ENCODE measurements at regions not wholly inside any gene's neighbourhood (a gene's known extent, or its start where the extent isn't known, plus 50 kb on each side); places are given as distances from the start of the nearest gene placed in this dataset.
A peak's percentile ranks its signal among the peaks of the same experiment; 100 is the strongest.

DNA sequence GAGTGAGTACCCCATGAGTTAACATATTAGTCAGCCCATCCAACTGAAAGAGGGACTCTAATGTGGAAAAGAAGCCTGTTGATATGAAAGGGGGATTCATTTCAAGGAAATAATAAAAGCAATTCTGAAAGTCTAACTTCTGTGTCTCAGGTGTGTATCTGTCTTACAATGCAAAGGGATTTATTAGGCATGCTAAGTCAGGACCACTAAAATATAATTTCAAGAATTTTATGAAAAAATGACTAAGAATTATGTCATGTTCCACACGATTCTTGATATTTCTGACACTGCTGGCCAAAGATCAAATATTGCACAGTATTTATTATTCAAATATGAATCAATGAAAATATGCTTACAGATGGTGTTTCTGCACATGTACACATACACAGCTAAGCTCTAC, 130.8 kb downstream of the KLF12 start:
- Histone ChIP-seq H2BK15ac (ENCODE audit: low read depth, poor library complexity, severe bottlenecking) (no peak overlapping the region), H3K27ac (ENCODE audit: low read length, poor library complexity, severe bottlenecking) (no peak overlapping the region), H3K4me3 (ENCODE audit: insufficient read depth in 1 of 2, low read depth in 1 of 2, low read length in 2 of 2) (no peak overlapping the region), H3K27me3 (ENCODE audit: control insufficient read depth in 1 of 2, insufficient read depth in 1 of 2, low read length in 2 of 2) (no peaks in the 10 kb centered on the region), H4K8ac (ENCODE audit: low read length) (no peak overlapping the region), H3K4me1 (ENCODE audit: control insufficient read depth, insufficient read depth, low read depth, low read length) (no peaks in the 10 kb centered on the region), H3K79me1 (replicated peaks; ENCODE audit: low read length, poor library complexity, severe bottlenecking) (peaks cover 17% of the 10 kb centered on the region), H2AFZ (ENCODE audit: low read depth, low read length) (no peak overlapping the region), H2BK12ac (ENCODE audit: low read length in 2 of 2) (no peak overlapping the region), H2AK5ac (ENCODE audit: low read length, severe bottlenecking) (no peak overlapping the region), H2BK5ac (ENCODE audit: low read depth, low read length, poor library complexity, severe bottlenecking) (no peak overlapping the region), H3K9ac (ENCODE audit: low read length) (no peak overlapping the region), H3K18ac (ENCODE audit: low read depth in 1 of 2, low read length in 2 of 2) (no peak overlapping the region), H3K14ac (ENCODE audit: low read length in 2 of 2) (no peak overlapping the region), H4K91ac (ENCODE audit: low read length) (no peak overlapping the region), H3K4ac (ENCODE audit: low read depth in 1 of 2, low read length in 2 of 2) (no peak overlapping the region), H3K9me3 (ENCODE audit: control insufficient read depth, low read length) (no peaks in the 10 kb centered on the region), H3K36me3 (ENCODE audit: control insufficient read depth in 1 of 2, insufficient read depth in 2 of 2, low read depth in 1 of 2, low read length in 2 of 2) (no peaks in the 10 kb centered on the region), H3K4me2 (ENCODE audit: low read length, poor library complexity, severe bottlenecking) (no peak overlapping the region), H3K23ac (ENCODE audit: low read length in 2 of 2) (no peak overlapping the region), H2BK120ac (ENCODE audit: low read depth, low read length) (no peak overlapping the region)
- DNase-seq, result no peak
- no CpG with 5 or more reads among the region's 1 CpG for WGBS

DNA sequence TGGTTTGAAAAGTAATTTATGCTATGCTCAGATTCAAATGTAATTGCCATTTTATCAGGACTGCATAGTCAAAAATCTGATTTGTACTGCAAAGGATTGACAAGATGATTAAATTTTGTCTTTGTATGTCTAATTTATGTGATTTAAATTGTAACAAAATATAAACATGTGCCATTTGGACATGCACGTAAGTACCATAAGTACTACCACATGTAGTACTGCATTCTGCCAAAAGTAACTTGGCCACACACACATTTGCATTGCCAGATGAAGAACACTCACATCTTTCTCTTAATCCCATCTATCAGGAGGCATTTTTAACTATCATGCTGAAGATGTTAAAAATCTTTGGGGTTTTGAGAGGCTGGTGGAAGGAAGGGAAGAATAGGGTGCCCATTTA, 133.3 kb downstream of the KLF12 start:
- H3K9ac ChIP-seq (ENCODE audit: low read length), result no peak overlapping the region
- no peak overlapping the region for H3K18ac ChIP-seq (ENCODE audit: low read depth in 1 of 2, low read length in 2 of 2)
- H3K14ac ChIP-seq (ENCODE audit: low read length in 2 of 2), result no peak overlapping the region
- no peak overlapping the region for H4K8ac ChIP-seq (ENCODE audit: low read length)
- H2BK5ac ChIP-seq (ENCODE audit: low read depth, low read length, poor library complexity, severe bottlenecking), result no peak overlapping the region
- H3K4me2 ChIP-seq (ENCODE audit: low read length, poor library complexity, severe bottlenecking), result no peak overlapping the region
- no peak overlapping the region for H3K23ac ChIP-seq (ENCODE audit: low read length in 2 of 2)
- H3K4me3 ChIP-seq (ENCODE audit: insufficient read depth in 1 of 2, low read depth in 1 of 2, low read length in 2 of 2), result no peak overlapping the region
- H3K9me3 ChIP-seq (ENCODE audit: control insufficient read depth, low read length), result no peaks in the 10 kb centered on the region
- H2BK15ac ChIP-seq (ENCODE audit: low read depth, poor library complexity, severe bottlenecking), result no peak overlapping the region
- H3K79me1 ChIP-seq (replicated peaks; ENCODE audit: low read length, poor library complexity, severe bottlenecking), result peaks cover 16% of the 10 kb centered on the region
- no peak overlapping the region for H2AFZ ChIP-seq (ENCODE audit: low read depth, low read length)
- no peaks in the 10 kb centered on the region for H3K4me1 ChIP-seq (ENCODE audit: control insufficient read depth, insufficient read depth, low read depth, low read length)
- H4K91ac ChIP-seq (ENCODE audit: low read length), result no peak overlapping the region
- H2BK12ac ChIP-seq (ENCODE audit: low read length in 2 of 2), result no peak overlapping the region
- DNase-seq, result no peak
- H3K27me3 ChIP-seq (ENCODE audit: control insufficient read depth in 1 of 2, insufficient read depth in 1 of 2, low read length in 2 of 2), result no peaks in the 10 kb centered on the region
- no peak overlapping the region for H2AK5ac ChIP-seq (ENCODE audit: low read length, severe bottlenecking)
- 100% methylated on average over 1 of the region's 1 CpG for WGBS
- H3K4ac ChIP-seq (ENCODE audit: low read depth in 1 of 2, low read length in 2 of 2), result no peak overlapping the region
- H3K27ac ChIP-seq (ENCODE audit: low read length, poor library complexity, severe bottlenecking), result no peak overlapping the region
- no peak overlapping the region for H2BK120ac ChIP-seq (ENCODE audit: low read depth, low read length)
- no peaks in the 10 kb centered on the region for H3K36me3 ChIP-seq (ENCODE audit: control insufficient read depth in 1 of 2, insufficient read depth in 2 of 2, low read depth in 1 of 2, low read length in 2 of 2)

DNA sequence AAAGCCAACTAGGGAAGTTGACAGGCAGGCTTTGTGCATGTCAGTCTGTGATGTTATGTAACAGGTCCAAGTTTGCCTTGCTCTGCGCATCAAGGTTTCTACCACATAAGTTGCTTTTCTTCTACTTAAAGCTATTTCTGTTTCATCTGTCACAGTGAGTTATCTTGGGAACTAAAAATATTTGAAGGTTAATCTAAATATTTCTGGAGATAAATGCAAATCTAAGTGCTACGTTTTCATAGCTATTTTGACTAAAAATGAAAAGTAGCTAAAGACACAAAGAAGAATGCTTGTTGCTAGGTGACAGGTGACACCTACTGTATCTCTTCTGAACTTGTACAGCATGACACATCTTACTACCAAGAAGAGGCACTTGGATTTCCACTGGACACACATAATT, 135.6 kb downstream of the KLF12 start:
- Histone ChIP-seq H3K4ac (ENCODE audit: low read depth in 1 of 2, low read length in 2 of 2) (no peak overlapping the region), H3K4me2 (ENCODE audit: low read length, poor library complexity, severe bottlenecking) (no peak overlapping the region), H3K14ac (ENCODE audit: low read length in 2 of 2) (no peak overlapping the region), H3K9me3 (ENCODE audit: control insufficient read depth, low read length) (no peaks in the 10 kb centered on the region), H2AFZ (ENCODE audit: low read depth, low read length) (no peak overlapping the region), H2BK120ac (ENCODE audit: low read depth, low read length) (no peak overlapping the region), H4K8ac (ENCODE audit: low read length) (no peak overlapping the region), H3K79me1 (replicated peaks; ENCODE audit: low read length, poor library complexity, severe bottlenecking) (peaks cover 22% of the 10 kb centered on the region), H3K18ac (ENCODE audit: low read depth in 1 of 2, low read length in 2 of 2) (no peak overlapping the region), H3K4me1 (ENCODE audit: control insufficient read depth, insufficient read depth, low read depth, low read length) (no peaks in the 10 kb centered on the region), H3K4me3 (ENCODE audit: insufficient read depth in 1 of 2, low read depth in 1 of 2, low read length in 2 of 2) (no peak overlapping the region), H3K27ac (ENCODE audit: low read length, poor library complexity, severe bottlenecking) (no peak overlapping the region), H3K23ac (ENCODE audit: low read length in 2 of 2) (no peak overlapping the region), H3K36me3 (ENCODE audit: control insufficient read depth in 1 of 2, insufficient read depth in 2 of 2, low read depth in 1 of 2, low read length in 2 of 2) (peaks cover 0 to 8% of the 10 kb centered on the region in 2 experiments), H2BK5ac (ENCODE audit: low read depth, low read length, poor library complexity, severe bottlenecking) (no peak overlapping the region), H3K27me3 (ENCODE audit: control insufficient read depth in 1 of 2, insufficient read depth in 1 of 2, low read length in 2 of 2) (no peaks in the 10 kb centered on the region), H3K9ac (ENCODE audit: low read length) (no peak overlapping the region), H2AK5ac (ENCODE audit: low read length, severe bottlenecking) (no peak overlapping the region), H4K91ac (ENCODE audit: low read length) (no peak overlapping the region), H2BK15ac (ENCODE audit: low read depth, poor library complexity, severe bottlenecking) (no peak overlapping the region), H2BK12ac (ENCODE audit: low read length in 2 of 2) (no peak overlapping the region)
- DNase-seq, result no peak
- no CpG with 5 or more reads among the region's 2 CpGs for WGBS

DNA sequence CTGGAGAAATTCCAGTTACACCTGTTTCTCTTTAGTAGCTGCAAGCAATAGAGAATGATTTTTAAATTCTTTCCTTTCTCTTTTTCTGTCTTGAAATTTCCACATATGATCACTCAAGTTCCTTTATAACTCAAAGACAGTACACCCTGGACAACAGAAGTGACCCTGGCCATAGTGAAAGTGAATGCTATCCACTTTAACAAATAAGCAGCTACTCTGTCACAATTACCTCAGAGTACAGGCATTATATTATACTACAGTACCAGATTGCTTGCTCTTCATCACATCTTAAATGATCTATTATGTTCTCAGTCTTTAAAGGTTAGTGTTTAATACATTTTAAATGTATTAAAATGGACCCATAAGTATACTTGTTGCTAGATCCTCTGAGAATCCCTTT, 136.2 kb downstream of the KLF12 start:
- Histone ChIP-seq H3K9ac (ENCODE audit: low read length) (no peak overlapping the region), H3K4me3 (ENCODE audit: insufficient read depth in 1 of 2, low read depth in 1 of 2, low read length in 2 of 2) (no peak overlapping the region), H2BK5ac (ENCODE audit: low read depth, low read length, poor library complexity, severe bottlenecking) (no peak overlapping the region), H2AFZ (ENCODE audit: low read depth, low read length) (no peak overlapping the region), H4K8ac (ENCODE audit: low read length) (no peak overlapping the region), H3K23ac (ENCODE audit: low read length in 2 of 2) (no peak overlapping the region), H2BK12ac (ENCODE audit: low read length in 2 of 2) (no peak overlapping the region), H3K4me1 (ENCODE audit: control insufficient read depth, insufficient read depth, low read depth, low read length) (no peaks in the 10 kb centered on the region), H3K4ac (ENCODE audit: low read depth in 1 of 2, low read length in 2 of 2) (no peak overlapping the region), H2BK120ac (ENCODE audit: low read depth, low read length) (no peak overlapping the region), H3K14ac (ENCODE audit: low read length in 2 of 2) (no peak overlapping the region), H4K91ac (ENCODE audit: low read length) (no peak overlapping the region), H3K27ac (ENCODE audit: low read length, poor library complexity, severe bottlenecking) (no peak overlapping the region), H3K18ac (ENCODE audit: low read depth in 1 of 2, low read length in 2 of 2) (no peak overlapping the region), H3K79me1 (replicated peaks; ENCODE audit: low read length, poor library complexity, severe bottlenecking) (peaks cover 22% of the 10 kb centered on the region), H3K36me3 (ENCODE audit: control insufficient read depth in 1 of 2, insufficient read depth in 2 of 2, low read depth in 1 of 2, low read length in 2 of 2) (peaks cover 2 to 12% of the 10 kb centered on the region in 2 experiments), H3K4me2 (ENCODE audit: low read length, poor library complexity, severe bottlenecking) (no peak overlapping the region), H2AK5ac (ENCODE audit: low read length, severe bottlenecking) (no peak overlapping the region), H2BK15ac (ENCODE audit: low read depth, poor library complexity, severe bottlenecking) (no peak overlapping the region), H3K9me3 (ENCODE audit: control insufficient read depth, low read length) (no peaks in the 10 kb centered on the region), H3K27me3 (ENCODE audit: control insufficient read depth in 1 of 2, insufficient read depth in 1 of 2, low read length in 2 of 2) (no peaks in the 10 kb centered on the region)
- peak; percentile 5 for DNase-seq

Data from mesenchymal stem cell (in vitro differentiated cells and primary cell).